Pancreas (tissue), 10 donors: ENCODE measurements at regions not wholly inside any gene's neighbourhood (a gene's known extent, or its start where the extent isn't known, plus 50 kb on each side); places are given as distances from the start of the nearest gene placed in this dataset.

Experiments
- ATAC-seq, 4 donors: fragments of 200-7000 bp; cut with Tn5 transposase; one replicate each; pipeline versions ENCODE4 v1.8.0 to v1.9.1; 2020; ENCODE audit warnings: mild to moderate bottlenecking in 4 of 4, moderate library complexity in 4 of 4
- DNase-seq, 6 donors: peaks; one replicate each; pipeline ENCODE4 v3.0.0-alpha.2; 2020
- FAIRE-seq: peaks from 2 replicates; lab custom pipeline; 2012; peaks lifted over from hg19 to GRCh38; lab: Jason Lieb, UNC
- H3K27ac ChIP-seq, 4 donors: fragments of 200-600 bp; sonication (generic); 1 replicate in 3 of 4; 2 replicates in 1 of 4; pipeline versions ENCODE4 v1.5.0 to v1.8.0; 2020
- H3K27me3 ChIP-seq, 4 donors: fragments of 200-600 bp; one replicate each; pipeline ENCODE4 v1.8.0; 2021
- H3K36me3 ChIP-seq, 3 donors: fragments of 200-600 bp; sonication (generic) in 1 of 3; one replicate each; pipeline versions ENCODE4 v1.5.0 to v1.8.0; 2020 to 2021
- H3K4me1 ChIP-seq, 3 donors: fragments of 200-600 bp; one replicate each; pipeline ENCODE4 v1.8.0; 2021
- H3K4me3 ChIP-seq, 4 donors: fragments of 200-600 bp; sonication (generic) in 2 of 4; one replicate each; pipeline versions ENCODE4 v1.5.0 to v1.8.0; 2020 to 2021
- H3K9me3 ChIP-seq, 4 donors: fragments of 200-600 bp; one replicate each; pipeline ENCODE4 v1.8.0; 2021
- CTCF ChIP-seq, 4 donors: fragments of 200-600 bp; sonication (generic) in 3 of 4; IDR thresholded peaks; one replicate each; pipeline versions ENCODE4 v1.5.0 to v1.8.0; 2021; ENCODE audit warnings: antibody characterized with exemption in 4 of 4
- WGBS, 2 donors: extraction: QIAGEN DNeasy Blood & Tissue Kit; methylation state at CpG; one replicate each; pipeline ENCODE4 v1.1.7; 2013; 5-methylcytosine and 5-hydroxymethylcytosine counted together
- intact Hi-C, 3 donors: fragments of 100-400 bp; cut with DNase I; formaldehyde crosslinking; loops; one replicate each; pipeline versions ENCODE4 v1.11.1 to v1.14.2; 2022
- donor health status: healthy with polysubstance abuse.
- donor health status: DM: no; HTN: no; CAD: no; lungs with moderate emphysema.
- donor health status: DM: no; HTN: no; CAD: no.
- donor health status: control.
- donor health status: control.
- donor health status: Bipolar disorder and iron deficiency.
- donor health status: DM: yes; HTN: yes; CAD: no.
- donor health status: DM: no; HTN: no; CAD: no.
- donor health status: DM: no; HTN: no; CAD: no.
- donor health status: DM: yes; HTN: yes; CAD: no.

GRCh38 chr1:168811176-168811575 is 82.2 kb upstream of the DPT start:
- intact Hi-C loops: no loop called here
- WGBS, 2 donors: 87 to 100% methylated on average over 3 of the region's 3 CpGs
- FAIRE-seq: no peak

GRCh38 chr1:168819668-168820067 is 90.7 kb upstream of the DPT start:
- Histone ChIP-seq H3K9me3 (no peaks in the 10 kb centered on the region), H3K36me3 (no peaks in the 10 kb centered on the region), H3K27ac (no peak overlapping the region), H3K27me3 (no peaks in the 10 kb centered on the region), H3K4me1 (no peaks in the 10 kb centered on the region), H3K4me3 (no peak overlapping the region)
- FAIRE-seq: no peak
- intact Hi-C loops: no loop called here
- no peak for DNase-seq
- no peak for TF ChIP-seq CTCF (IDR thresholded peaks at IDR 0.05)
- no peak for ATAC-seq
- WGBS, 2 donors: 84 to 90% methylated on average over 3 of the region's 3 CpGs

More at GRCh38 chr1:168811176-168811575, 82.2 kb upstream of the DPT start:
- Histone ChIP-seq H3K4me3 (no peak overlapping the region), H3K9me3 (no peaks in the 10 kb centered on the region), H3K4me1 (no peaks in the 10 kb centered on the region), H3K36me3 (no peaks in the 10 kb centered on the region), H3K27ac (no peak overlapping the region), H3K27me3 (no peaks in the 10 kb centered on the region)
- ATAC-seq (no peak), DNase-seq (no peak)
- TF ChIP-seq CTCF (IDR thresholded peaks at IDR 0.05): no peak

- FAIRE-seq (no peak), DNase-seq (no peak)
- intact Hi-C loops: no loop called here
These were observed 92.4 kb upstream of the DPT start for GRCh38 chr1:168821434-168821833.

DNA sequence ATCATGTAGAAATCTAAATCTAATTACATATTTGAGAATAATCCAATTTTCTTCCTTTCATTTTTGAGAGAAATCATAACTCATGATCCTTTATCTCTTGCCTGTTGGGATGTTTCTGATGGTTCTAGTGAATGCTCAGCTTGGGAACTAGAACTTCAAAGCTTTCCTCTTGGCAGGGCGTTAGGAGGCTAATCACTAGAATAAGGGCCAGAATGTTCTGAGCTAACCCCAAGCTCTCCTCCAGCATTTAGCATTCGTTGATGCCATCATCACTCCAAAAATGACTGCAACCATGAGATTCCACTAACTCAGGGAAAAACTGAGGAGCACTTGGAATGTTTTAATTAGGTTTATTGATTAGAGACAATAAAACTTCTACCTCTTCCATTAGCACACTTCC is 93.9 kb upstream of the DPT start:
- 74 to 80% methylated on average over 2 of the region's 2 CpGs for WGBS, 2 donors
- Histone ChIP-seq H3K4me1 (no peaks in the 10 kb centered on the region), H3K9me3 (no peaks in the 10 kb centered on the region), H3K27me3 (no peaks in the 10 kb centered on the region), H3K36me3 (no peaks in the 10 kb centered on the region), H3K27ac (no peak overlapping the region), H3K4me3 (no peak overlapping the region)
- intact Hi-C loops: no loop called here
- ATAC-seq (no peak), DNase-seq (no peak), FAIRE-seq (peak; percentile 23)
- TF ChIP-seq CTCF (IDR thresholded peaks at IDR 0.05): no peak

More at GRCh38 chr1:168821434-168821833, 92.4 kb upstream of the DPT start:
- Histone ChIP-seq H3K27me3 (no peaks in the 10 kb centered on the region), H3K4me1 (no peaks in the 10 kb centered on the region), H3K4me3 (no peak overlapping the region), H3K36me3 (no peaks in the 10 kb centered on the region), H3K9me3 (no peaks in the 10 kb centered on the region), H3K27ac (no peak overlapping the region)
- WGBS, 2 donors: 51 to 59% methylated on average over 2 of the region's 2 CpGs
- no peak for ATAC-seq
- TF ChIP-seq CTCF (IDR thresholded peaks at IDR 0.05): no peak

- DNase-seq (no peak), ATAC-seq (no peak), FAIRE-seq (no peak)
- no peak overlapping the region for H3K4me3 ChIP-seq
- H3K4me1 ChIP-seq: no peaks in the 10 kb centered on the region
- H3K9me3 ChIP-seq: no peaks in the 10 kb centered on the region
- no peaks in the 10 kb centered on the region for H3K27me3 ChIP-seq
- no peaks in the 10 kb centered on the region for H3K36me3 ChIP-seq
- no peak for TF ChIP-seq CTCF (IDR thresholded peaks at IDR 0.05)
- no peak overlapping the region for H3K27ac ChIP-seq
- intact Hi-C loops: no loop called here
- 83 to 87% methylated on average over 4 of the region's 4 CpGs for WGBS, 2 donors
These were observed 95.0 kb upstream of the DPT start for GRCh38 chr1:168823988-168824387.
